HG03342 (cell line): ENCODE measurements at regions not wholly inside any gene's neighbourhood (a gene's known extent, or its start where the extent isn't known, plus 50 kb on each side); places are given as distances from the start of the nearest gene placed in this dataset.

Source experiments
- ATAC-seq: cut with Tn5 transposase; IDR thresholded peaks from one replicate; pipeline ENCODE4 v1.9.1; 2021; ENCODE audit warnings: mild to moderate bottlenecking, moderate library complexity; ENCODE audit not compliant: unreplicated experiment

DNA sequence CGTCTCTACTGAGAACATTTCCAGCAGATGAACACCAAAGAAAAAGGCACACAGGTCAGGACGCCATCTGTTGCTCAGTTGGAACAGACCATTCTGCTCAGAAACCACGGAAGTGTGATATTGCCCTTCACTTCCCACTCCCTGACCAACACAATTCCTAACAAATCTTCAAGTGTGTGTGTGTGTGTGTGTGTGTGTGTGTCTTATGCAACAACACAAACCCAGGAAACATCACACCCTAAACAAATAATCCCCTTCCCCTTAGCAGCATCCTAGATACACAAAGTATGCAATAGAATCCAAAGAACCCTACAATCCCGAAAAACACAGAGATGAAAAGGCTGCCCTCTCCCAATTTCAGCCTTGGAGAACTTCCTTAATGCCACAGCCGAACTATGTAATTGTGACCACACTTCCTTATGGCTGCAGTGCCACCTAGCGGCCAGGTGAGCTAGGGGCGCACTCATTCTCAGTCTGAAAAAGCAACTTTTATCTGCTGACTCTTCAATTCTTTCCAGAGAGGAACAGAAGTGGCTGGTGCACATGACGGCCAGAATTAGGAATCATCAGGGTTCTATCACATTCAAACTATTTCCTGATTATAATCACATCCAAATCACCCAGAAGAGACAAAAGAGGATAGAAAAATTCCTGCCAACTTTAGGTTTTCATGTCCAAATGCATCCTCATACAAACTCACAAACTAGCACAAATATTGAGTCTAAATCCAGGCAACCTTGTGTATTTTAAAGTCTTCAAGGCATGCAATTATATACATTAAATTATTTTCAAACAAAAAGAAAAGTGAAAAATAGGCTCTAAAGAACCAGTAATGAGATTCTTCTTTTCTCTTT is 164.9 kb downstream of the DHX15 start:
- ATAC-seq, result peak; percentile 96

DNA sequence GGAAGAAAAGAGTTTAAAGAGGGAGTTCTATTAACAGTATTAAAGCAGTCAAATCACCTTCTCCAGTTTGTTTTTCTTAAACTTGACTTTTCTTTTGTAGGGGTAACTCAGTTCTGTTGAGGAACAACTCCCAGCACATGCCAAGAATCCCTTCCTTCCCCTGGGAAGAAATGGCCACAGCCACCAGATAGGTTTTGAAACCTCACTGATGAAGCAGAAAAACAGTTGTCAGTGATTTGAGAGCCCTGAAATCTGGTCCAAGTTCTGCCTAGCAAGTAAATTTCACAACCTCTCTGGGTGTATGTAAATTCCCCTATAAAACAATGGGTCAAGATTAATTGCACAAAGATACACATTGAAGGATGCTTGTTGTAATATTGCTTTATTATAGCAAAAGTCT is 167.1 kb downstream of the DHX15 start:
- ATAC-seq, result no peak

DNA sequence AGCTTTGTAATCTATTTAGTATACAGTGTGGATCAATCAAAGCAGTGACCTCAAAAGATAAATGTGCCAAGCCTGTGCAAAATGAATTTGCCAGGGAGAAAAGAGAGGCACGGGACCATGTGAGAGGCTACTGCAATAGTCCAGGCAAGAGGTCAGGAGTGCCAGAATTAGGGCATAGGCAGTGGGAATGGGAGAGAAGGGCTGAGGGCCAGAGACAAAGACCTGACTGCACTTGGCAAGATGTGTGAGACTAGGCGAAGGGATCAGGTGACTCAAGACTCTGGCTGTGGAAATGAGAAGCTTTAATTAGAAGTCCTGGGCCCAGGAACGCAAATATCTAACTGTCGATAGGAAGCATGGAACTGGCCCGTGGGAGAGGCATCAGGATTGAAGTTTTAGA is 168.1 kb downstream of the DHX15 start:
- no peak for ATAC-seq

- no peak for ATAC-seq
Measured at GRCh38 chr4:24413311-24413784, 171.0 kb downstream of the DHX15 start.

DNA sequence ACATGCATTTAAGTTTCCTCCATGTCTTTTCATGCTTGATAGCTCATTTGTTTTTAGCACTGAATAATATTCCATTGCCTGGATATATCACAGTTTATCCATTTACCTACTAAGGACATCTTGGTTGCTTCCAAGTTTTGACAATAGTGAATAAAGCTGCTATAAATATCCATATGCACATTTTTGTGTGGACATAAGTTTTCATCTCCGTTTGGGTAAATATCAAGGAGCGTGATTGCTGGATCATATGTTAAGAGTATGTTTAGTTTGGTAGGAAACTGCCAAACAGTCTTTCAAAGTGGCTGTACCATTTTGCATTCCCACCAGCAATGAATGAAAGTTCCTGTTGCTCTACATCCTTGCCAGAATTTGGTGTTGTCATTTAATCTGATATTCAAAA is 172.5 kb downstream of the DHX15 start:
- ATAC-seq, result no peak

DNA sequence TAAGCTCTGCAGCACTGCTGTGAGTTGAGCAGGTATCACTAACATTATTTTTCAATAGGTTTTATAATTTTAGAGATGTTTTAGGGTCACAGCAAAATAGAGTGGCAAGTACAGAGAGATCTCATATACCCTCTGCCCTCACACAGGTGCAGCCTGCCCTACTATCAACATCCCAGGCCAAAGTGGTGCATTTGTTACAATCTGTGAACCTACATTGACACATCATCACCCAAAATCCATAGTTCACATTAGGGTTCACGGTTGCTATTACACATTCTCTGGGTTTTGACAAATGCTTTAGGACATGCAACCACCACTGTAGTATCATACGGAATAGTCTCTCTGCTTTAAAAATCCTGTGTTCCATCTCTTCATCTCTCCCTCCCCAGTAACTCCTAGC is 173.1 kb downstream of the DHX15 start:
- ATAC-seq, result no peak

GRCh38 chr4:24408640-24409039 is 175.7 kb downstream of the DHX15 start:
- no peak for ATAC-seq

- no peak for ATAC-seq
Measured at GRCh38 chr4:24405926-24406325, 178.4 kb downstream of the DHX15 start.

DNA sequence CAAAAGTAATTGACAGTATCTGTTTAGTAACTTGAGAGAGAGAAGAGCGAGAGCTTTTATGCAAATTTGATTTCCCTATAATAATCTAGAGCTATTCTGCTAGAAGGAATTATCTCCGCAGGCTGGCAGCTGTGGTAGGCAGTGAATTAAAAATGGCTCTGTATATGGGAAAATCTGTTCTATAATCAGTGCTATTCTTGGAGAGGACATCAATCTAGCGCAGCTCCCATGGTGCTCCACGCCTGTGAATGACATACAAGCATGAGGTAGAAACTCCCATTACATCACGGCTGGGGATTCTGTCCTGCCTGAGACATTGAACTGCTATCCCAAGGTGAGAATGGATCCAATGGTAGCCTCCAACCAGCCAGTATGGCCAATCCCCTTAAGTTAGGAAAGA is 179.0 kb downstream of the DHX15 start:
- ATAC-seq, result no peak

GRCh38 chr4:24404281-24404680 is 180.1 kb downstream of the DHX15 start:
- ATAC-seq, result no peak

DNA sequence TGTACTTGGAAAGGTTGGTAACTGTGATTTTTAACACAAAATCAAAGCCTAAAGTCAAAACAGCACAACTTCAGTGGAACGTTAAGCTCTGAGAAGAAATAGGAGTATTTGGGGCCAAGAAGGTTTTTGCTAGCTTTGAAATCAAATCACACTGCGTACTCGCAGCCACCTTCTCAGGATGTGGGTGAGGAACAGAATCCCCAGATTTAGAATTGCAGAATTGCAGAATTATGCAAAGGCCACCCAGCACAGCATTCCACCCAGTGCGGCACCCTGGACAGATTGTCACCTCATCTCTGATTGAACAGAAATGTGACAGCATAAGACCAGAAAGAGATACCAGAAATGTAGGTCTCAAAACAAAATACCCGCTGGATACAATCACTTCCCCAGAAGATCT is 181.1 kb downstream of the DHX15 start:
- ATAC-seq, result no peak

DNA sequence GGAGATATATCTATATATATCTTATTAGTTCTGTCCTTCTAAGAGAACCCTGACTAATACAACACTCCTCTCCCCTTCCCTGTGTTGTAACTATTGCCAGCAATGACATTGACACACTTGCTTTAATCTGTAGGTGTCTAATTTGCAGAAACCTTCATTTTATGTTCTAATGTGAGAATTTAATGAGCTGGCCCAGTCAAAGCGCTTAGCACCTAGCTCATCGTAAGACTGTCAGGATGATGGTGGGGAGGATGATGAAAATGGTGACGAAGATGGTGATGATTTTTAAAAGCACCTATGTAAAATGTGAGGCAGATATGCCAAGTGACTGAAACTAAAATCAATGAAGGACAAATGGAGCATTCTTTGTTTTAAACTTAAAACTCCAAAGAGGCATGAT is 183.8 kb downstream of the DHX15 start:
- ATAC-seq, result no peak

GRCh38 chr4:24396988-24397387 is 187.4 kb downstream of the DHX15 start:
- no peak for ATAC-seq

- ATAC-seq, result no peak
Measured at GRCh38 chr4:24395937-24396336, 188.4 kb downstream of the DHX15 start.

GRCh38 chr4:24394041-24394440 is 190.3 kb downstream of the DHX15 start:
- no peak for ATAC-seq

DNA sequence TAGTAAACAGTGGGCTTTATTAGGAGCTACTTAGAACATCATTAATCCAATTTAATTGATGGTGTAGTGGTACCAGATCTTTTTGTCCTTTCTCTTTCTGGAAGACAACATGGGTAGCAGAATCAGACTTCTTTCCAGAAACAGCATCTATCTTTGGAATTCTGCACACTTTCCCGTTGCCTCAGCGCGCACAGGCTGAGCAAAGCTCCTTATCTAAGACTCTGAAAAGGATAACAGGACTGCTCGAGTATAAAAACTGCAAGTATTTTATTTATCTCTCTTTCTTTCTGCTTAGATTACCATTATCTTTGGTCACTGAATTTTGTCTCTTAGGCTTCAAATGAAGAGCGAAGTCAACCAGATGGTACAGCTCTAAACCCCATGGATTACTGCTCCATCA is 191.7 kb downstream of the DHX15 start:
- ATAC-seq, result no peak

DNA sequence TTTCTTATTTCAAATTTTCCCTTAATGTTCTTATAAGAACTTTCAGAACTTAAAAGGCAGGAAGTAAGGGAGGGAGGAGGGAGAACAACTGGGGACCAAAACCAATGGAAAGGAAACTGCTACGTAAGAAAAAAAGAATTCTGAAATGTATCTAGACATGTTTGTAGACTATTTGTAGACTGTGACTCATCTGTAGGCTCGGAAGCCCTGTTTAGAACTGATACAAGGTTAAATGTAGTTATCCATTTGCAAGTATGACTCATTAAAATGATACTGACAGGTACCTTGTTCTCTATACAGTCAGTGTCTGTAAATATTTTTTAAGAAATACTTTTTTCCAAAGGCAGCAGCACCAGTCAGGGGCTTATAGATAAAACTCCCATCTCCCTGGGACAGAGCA is 202.0 kb downstream of the DHX15 start:
- peak; percentile 99 for ATAC-seq

GRCh38 chr4:24380957-24381665 is 203.2 kb downstream of the DHX15 start:
- ATAC-seq, result no peak

- no peak for ATAC-seq
Measured at GRCh38 chr4:24373704-24374103, 210.7 kb downstream of the DHX15 start.

GRCh38 chr4:24372881-24373280 is 211.5 kb downstream of the DHX15 start:
- ATAC-seq, result no peak

- no peak for ATAC-seq
Measured at GRCh38 chr4:24372341-24372740, 212.0 kb downstream of the DHX15 start.

DNA sequence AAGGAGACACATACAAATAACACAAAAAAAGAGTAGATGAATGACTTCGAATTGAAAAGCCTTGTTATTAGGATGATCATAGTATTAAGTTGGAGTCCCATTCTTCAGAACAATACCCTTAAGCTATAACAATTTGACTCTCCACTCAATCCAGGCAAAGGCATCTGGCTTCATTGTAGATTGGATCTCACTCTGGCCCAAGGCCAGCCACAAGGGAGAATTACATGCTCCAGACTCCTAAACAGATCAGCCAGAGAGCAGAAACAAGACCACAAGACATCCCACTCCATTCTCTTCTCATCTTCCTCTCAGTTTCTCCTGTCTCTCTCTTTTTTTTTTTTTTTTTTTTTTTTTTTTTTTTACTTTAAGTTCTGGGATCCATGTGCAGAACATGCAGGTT is 213.9 kb downstream of the DHX15 start:
- ATAC-seq, result no peak
